GM12878 (cell line): ENCODE measurements at regions not wholly inside any gene's neighbourhood (a gene's known extent, or its start where the extent isn't known, plus 50 kb on each side); places are given as distances from the start of the nearest gene placed in this dataset.
A peak's percentile ranks its signal among the peaks of the same experiment; 100 is the strongest.

Experiments used
- ATAC-seq: fragments of 200-7000 bp; cut with Tn5 transposase; 3 replicates; pipeline ENCODE4 v1.9.1; 2020; ENCODE audit warnings: mild to moderate bottlenecking, moderate library complexity
- BruUV-seq: library from RNA; stranded (reverse); fragments of 400-500 nt; replicated peaks from 2 replicates; lab custom pipeline; 2021; lab: Mats Ljungman, UMichigan
- CTCF ChIA-PET: fragments of 300-600 bp; sonication (Branson Sonifier 250); formaldehyde crosslinking; extraction: SDS; loops from one replicate; lab custom pipeline; 2021; ENCODE audit warnings: inconsistent platforms; lab: Yijun Ruan, JAX
- POLR2A ChIA-PET: fragments of 350-600 bp; formaldehyde crosslinking; extraction: SDS; loops from one replicate; lab custom pipeline; 2021; ENCODE audit warnings: inconsistent platforms; lab: Charles Lee
- RAD21 ChIA-PET: fragments of 300-600 bp; sonication (Branson Sonifier 250); formaldehyde crosslinking; loops from one replicate; lab custom pipeline; 2023; ENCODE audit warnings: antibody characterized with exemption; ENCODE audit not compliant: unreplicated experiment; lab: Charles Lee
- SMC1A ChIA-PET: fragments of 300-600 bp; sonication (Branson Sonifier 250); formaldehyde crosslinking; loops from one replicate; lab custom pipeline; 2023; ENCODE audit not compliant: unreplicated experiment, uncharacterized antibody; lab: Charles Lee
- DNase-seq: peaks from one replicate; pipeline ENCODE4 v3.0.0-alpha.2; 2011; ENCODE audit warnings: low read depth, low spot score
- FAIRE-seq: peaks from 3 replicates; lab custom pipeline; 2011; peaks lifted over from hg19 to GRCh38; lab: Jason Lieb, UNC
- H2AFZ ChIP-seq: 2 replicates; pipeline ENCODE4 v1.6.0; 2011; ENCODE audit warnings: low read depth, low read length, control low read depth; ENCODE audit not compliant: control insufficient read depth
- H3K27ac ChIP-seq: 2 replicates; pipeline ENCODE4 v1.5.1; 2011; ENCODE audit warnings: control low read depth; ENCODE audit not compliant: control insufficient read depth, insufficient read depth
- H3K27me3 ChIP-seq, 2 experiments: replicated peaks in 1 of 2; 2 replicates each; pipeline versions ENCODE4 v1.6.0 to v1.6.1; 2011; ENCODE audit warnings: low read length in 1 of 2; ENCODE audit not compliant: control insufficient read depth in 2 of 2, insufficient read depth in 2 of 2
- H3K36me3 ChIP-seq, 2 experiments: 2 replicates each; pipeline ENCODE4 v1.5.1; 2011; ENCODE audit warnings: low read length in 1 of 2; ENCODE audit not compliant: control insufficient read depth in 2 of 2, insufficient read depth in 2 of 2
- H3K4me1 ChIP-seq: 2 replicates; pipeline ENCODE4 v1.6.1; 2011; ENCODE audit warnings: mild to moderate bottlenecking, low read length, moderate library complexity, mixed read lengths; ENCODE audit not compliant: control insufficient read depth, insufficient read depth
- H3K4me2 ChIP-seq: 2 replicates; pipeline ENCODE4 v1.6.0; 2011; ENCODE audit warnings: control low read depth; ENCODE audit not compliant: control insufficient read depth, insufficient read depth
- H3K4me3 ChIP-seq: fragments of 200-600 bp; sonication (generic); 2 replicates; pipeline ENCODE4 v1.5.1; 2016
- H3K79me2 ChIP-seq: 2 replicates; pipeline ENCODE4 v1.6.0; 2011; ENCODE audit warnings: low read length; ENCODE audit not compliant: control insufficient read depth, insufficient read depth
- H3K9ac ChIP-seq: 2 replicates; pipeline ENCODE4 v1.8.0; 2011; ENCODE audit warnings: low read length, control low read depth, mixed read lengths; ENCODE audit not compliant: control insufficient read depth, insufficient read depth
- H3K9me3 ChIP-seq: replicated peaks from 3 replicates; pipeline ENCODE4 v1.5.1; 2011; ENCODE audit warnings: mild to moderate bottlenecking, low read length; ENCODE audit not compliant: control insufficient read depth, insufficient read depth
- H4K20me1 ChIP-seq: 2 replicates; pipeline ENCODE4 v1.6.0; 2011; ENCODE audit not compliant: control insufficient read depth, insufficient read depth
- CBX3 ChIP-seq: fragments of 200-600 bp; sonication (generic); IDR thresholded peaks from 2 replicates; pipeline ENCODE4 v1.6.1; 2016; ENCODE audit warnings: low read depth, borderline replicate concordance
- HDAC2 ChIP-seq: fragments of 200-600 bp; sonication (generic); IDR thresholded peaks from 2 replicates; pipeline ENCODE4 v1.6.1; 2017
- LARP7 ChIP-seq: fragments of 450-650 bp; IDR thresholded peaks from 2 replicates; pipeline ENCODE4 v1.6.1; 2017; ENCODE audit warnings: mild to moderate bottlenecking
- NFIC ChIP-seq: IDR thresholded peaks from 2 replicates; pipeline ENCODE4 v1.6.1; 2012; ENCODE audit warnings: low read depth, mild to moderate bottlenecking, inconsistent platforms, low read length, moderate library complexity
- PAX8 ChIP-seq: fragments of 450-650 bp; IDR thresholded peaks from 2 replicates; pipeline ENCODE4 v1.6.1; 2017; ENCODE audit warnings: mild to moderate bottlenecking, moderate library complexity
- POLR2AphosphoS5 ChIP-seq: IDR thresholded peaks from 2 replicates; pipeline ENCODE4 v1.6.1; 2011; ENCODE audit warnings: mild to moderate bottlenecking, low read length, inconsistent platforms
- RAD21 ChIP-seq: IDR thresholded peaks from 2 replicates; pipeline ENCODE4 v1.6.1; 2011; ENCODE audit warnings: mild to moderate bottlenecking, low read depth, low read length, moderate library complexity; ENCODE audit not compliant: insufficient read depth
- SMAD5 ChIP-seq: IDR thresholded peaks from 2 replicates; pipeline ENCODE4 v1.6.1; 2016; ENCODE audit warnings: antibody characterized with exemption, low read depth
- SP1 ChIP-seq: IDR thresholded peaks from one replicate; pipeline ENCODE4 v1.6.1; 2011; ENCODE audit warnings: low read depth, low read length
- TCF12 ChIP-seq: IDR thresholded peaks from 2 replicates; pipeline ENCODE4 v1.6.1; 2011; ENCODE audit warnings: low read depth, mild to moderate bottlenecking, low read length
- ZNF24 ChIP-seq: fragments of 450-650 bp; IDR thresholded peaks from 2 replicates; pipeline ENCODE4 v1.6.1; 2017; ENCODE audit warnings: antibody characterized with exemption, mild to moderate bottlenecking
- WGBS: methylation state at CpG from one replicate; pipeline ENCODE4 v1.1.6; 2016; ENCODE audit warnings: low lambda C conversion rate; ENCODE audit not compliant: insufficient replicate concordance, insufficient coverage; ENCODE audit errors: missing lambda C conversion rate; 5-methylcytosine and 5-hydroxymethylcytosine counted together
- in situ Hi-C: fragments of 300-500 bp; cut with MboI; formaldehyde crosslinking; loops from 9 replicates; pipeline ENCODE4 v1.14.3; 2018; ENCODE audit warnings: mixed read lengths
- intact Hi-C: fragments of 100-400 bp; cut with micrococcal nuclease; formaldehyde crosslinking; loops from one replicate; pipeline ENCODE4 v1.14.2; 2022; ENCODE audit not compliant: unreplicated experiment
- TF ChIP-seq, protein P1 (sequence below): IDR thresholded peaks from 2 replicates; pipeline ENCODE4 v1.6.1; 2012; ENCODE audit warnings: mild to moderate bottlenecking, low read depth, low read length
- TF ChIP-seq, protein P2 (sequence below): IDR thresholded peaks from 2 replicates; pipeline ENCODE4 v1.6.1; 2011; ENCODE audit warnings: mild to moderate bottlenecking, low read depth, low read length, moderate library complexity; ENCODE audit not compliant: insufficient replicate concordance
- TF ChIP-seq, protein P3 (sequence below): IDR thresholded peaks from 2 replicates; pipeline ENCODE4 v1.6.1; 2011; ENCODE audit warnings: borderline replicate concordance, low read depth, mild to moderate bottlenecking, moderate library complexity, mixed read lengths, low read length; ENCODE audit not compliant: insufficient read depth; ENCODE audit errors: extremely low read length
- TF ChIP-seq, protein P4 (sequence below): fragments of 450-650 bp; IDR thresholded peaks from 2 replicates; pipeline ENCODE4 v1.6.1; 2017; ENCODE audit warnings: mild to moderate bottlenecking

GRCh38 chr15:77537006-77537405 is 95.7 kb downstream of the LINGO1 start:
- Histone ChIP-seq H4K20me1 (no peaks in the 10 kb centered on the region), H3K79me2 (no peaks in the 10 kb centered on the region), H3K27ac (peak overlapping the region; percentile 91), H3K9ac (no peak overlapping the region), H3K36me3 (no peaks in the 10 kb centered on the region), H3K4me1 (peaks cover 36% of the 10 kb centered on the region), H3K27me3 (no peaks in the 10 kb centered on the region), H2AFZ (peak overlapping the region; percentile 75; the same call in 1 of the 2 replicates), H3K4me3 (no peak overlapping the region), H3K9me3 (no peaks in the 10 kb centered on the region), H3K4me2 (peak overlapping the region; percentile 89; the same call in 1 of the 2 replicates)
- SMC1A ChIA-PET = interaction anchor here (0.9 to 12.9 kb wide), 4 partner anchors 353 to 642 kb away, joined by 3 to 352 read pairs (median 4); no protein-coding TSS in a partner anchor
- TF ChIP-seq NFIC (no peak), LARP7 (no peak), CBX3 (no peak), TCF12 (no peak), PAX8 (no peak), POLR2AphosphoS5 (no peak), ZNF24 (no peak), SMAD5 (no peak), RAD21 (no peak), SP1 (no peak), HDAC2 (no peak)
- TF ChIP-seq, protein P1, sequence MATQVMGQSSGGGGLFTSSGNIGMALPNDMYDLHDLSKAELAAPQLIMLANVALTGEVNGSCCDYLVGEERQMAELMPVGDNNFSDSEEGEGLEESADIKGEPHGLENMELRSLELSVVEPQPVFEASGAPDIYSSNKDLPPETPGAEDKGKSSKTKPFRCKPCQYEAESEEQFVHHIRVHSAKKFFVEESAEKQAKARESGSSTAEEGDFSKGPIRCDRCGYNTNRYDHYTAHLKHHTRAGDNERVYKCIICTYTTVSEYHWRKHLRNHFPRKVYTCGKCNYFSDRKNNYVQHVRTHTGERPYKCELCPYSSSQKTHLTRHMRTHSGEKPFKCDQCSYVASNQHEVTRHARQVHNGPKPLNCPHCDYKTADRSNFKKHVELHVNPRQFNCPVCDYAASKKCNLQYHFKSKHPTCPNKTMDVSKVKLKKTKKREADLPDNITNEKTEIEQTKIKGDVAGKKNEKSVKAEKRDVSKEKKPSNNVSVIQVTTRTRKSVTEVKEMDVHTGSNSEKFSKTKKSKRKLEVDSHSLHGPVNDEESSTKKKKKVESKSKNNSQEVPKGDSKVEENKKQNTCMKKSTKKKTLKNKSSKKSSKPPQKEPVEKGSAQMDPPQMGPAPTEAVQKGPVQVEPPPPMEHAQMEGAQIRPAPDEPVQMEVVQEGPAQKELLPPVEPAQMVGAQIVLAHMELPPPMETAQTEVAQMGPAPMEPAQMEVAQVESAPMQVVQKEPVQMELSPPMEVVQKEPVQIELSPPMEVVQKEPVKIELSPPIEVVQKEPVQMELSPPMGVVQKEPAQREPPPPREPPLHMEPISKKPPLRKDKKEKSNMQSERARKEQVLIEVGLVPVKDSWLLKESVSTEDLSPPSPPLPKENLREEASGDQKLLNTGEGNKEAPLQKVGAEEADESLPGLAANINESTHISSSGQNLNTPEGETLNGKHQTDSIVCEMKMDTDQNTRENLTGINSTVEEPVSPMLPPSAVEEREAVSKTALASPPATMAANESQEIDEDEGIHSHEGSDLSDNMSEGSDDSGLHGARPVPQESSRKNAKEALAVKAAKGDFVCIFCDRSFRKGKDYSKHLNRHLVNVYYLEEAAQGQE = no peak
- TF ChIP-seq, protein P2, sequence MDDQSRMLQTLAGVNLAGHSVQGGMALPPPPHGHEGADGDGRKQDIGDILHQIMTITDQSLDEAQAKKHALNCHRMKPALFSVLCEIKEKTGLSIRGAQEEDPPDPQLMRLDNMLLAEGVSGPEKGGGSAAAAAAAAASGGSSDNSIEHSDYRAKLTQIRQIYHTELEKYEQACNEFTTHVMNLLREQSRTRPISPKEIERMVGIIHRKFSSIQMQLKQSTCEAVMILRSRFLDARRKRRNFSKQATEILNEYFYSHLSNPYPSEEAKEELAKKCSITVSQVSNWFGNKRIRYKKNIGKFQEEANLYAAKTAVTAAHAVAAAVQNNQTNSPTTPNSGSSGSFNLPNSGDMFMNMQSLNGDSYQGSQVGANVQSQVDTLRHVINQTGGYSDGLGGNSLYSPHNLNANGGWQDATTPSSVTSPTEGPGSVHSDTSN = no peak
- TF ChIP-seq, protein P3, sequence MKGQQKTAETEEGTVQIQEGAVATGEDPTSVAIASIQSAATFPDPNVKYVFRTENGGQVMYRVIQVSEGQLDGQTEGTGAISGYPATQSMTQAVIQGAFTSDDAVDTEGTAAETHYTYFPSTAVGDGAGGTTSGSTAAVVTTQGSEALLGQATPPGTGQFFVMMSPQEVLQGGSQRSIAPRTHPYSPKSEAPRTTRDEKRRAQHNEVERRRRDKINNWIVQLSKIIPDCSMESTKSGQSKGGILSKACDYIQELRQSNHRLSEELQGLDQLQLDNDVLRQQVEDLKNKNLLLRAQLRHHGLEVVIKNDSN = no peak
- TF ChIP-seq, protein P4, sequence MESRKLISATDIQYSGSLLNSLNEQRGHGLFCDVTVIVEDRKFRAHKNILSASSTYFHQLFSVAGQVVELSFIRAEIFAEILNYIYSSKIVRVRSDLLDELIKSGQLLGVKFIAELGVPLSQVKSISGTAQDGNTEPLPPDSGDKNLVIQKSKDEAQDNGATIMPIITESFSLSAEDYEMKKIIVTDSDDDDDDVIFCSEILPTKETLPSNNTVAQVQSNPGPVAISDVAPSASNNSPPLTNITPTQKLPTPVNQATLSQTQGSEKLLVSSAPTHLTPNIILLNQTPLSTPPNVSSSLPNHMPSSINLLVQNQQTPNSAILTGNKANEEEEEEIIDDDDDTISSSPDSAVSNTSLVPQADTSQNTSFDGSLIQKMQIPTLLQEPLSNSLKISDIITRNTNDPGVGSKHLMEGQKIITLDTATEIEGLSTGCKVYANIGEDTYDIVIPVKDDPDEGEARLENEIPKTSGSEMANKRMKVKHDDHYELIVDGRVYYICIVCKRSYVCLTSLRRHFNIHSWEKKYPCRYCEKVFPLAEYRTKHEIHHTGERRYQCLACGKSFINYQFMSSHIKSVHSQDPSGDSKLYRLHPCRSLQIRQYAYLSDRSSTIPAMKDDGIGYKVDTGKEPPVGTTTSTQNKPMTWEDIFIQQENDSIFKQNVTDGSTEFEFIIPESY = no peak
- intact Hi-C loops = no loop called here
- 87% methylated on average over 1 of the region's 1 CpG for WGBS
- RAD21 ChIA-PET = interaction anchor here (0.9 to 4.8 kb wide), 6 partner anchors 28 to 563 kb away, joined by 3 to 83 read pairs (median 5); no protein-coding TSS in a partner anchor
- POLR2A ChIA-PET = no interaction called here
- DNase-seq (no peak), ATAC-seq (no peak), FAIRE-seq (no peak)
- in situ Hi-C loops = no loop called here
- no TSS peak for BruUV-seq
- CTCF ChIA-PET = interaction anchor here (1.1 to 11.7 kb wide), 3 partner anchors 40 to 417 kb away, joined by 3 to 455 read pairs (median 10); no protein-coding TSS in a partner anchor
